ENCODE measurements at regions not wholly inside any gene's neighbourhood (a gene's known extent, or its start where the extent isn't known, plus 50 kb on each side); places are given as distances from the start of the nearest gene placed in this dataset.

- no peak for TF ChIP-seq CTCF (IDR thresholded peaks at IDR 0.05)
- TF ChIP-seq POLR2A (IDR thresholded peaks at IDR 0.05), result no peak
These were observed 170.0 kb downstream of the LY86 start for GRCh38 chr6:6758546-6758914.
